HepG2 (cell line): ENCODE measurements at regions not wholly inside any gene's neighbourhood (a gene's known extent, or its start where the extent isn't known, plus 50 kb on each side); places are given as distances from the start of the nearest gene placed in this dataset.

Source experiments
- ATAC-seq: fragments of 200-7000 bp; cut with Tn5 transposase; 3 replicates; pipeline ENCODE4 v1.9.1; 2020; ENCODE audit warnings: mild to moderate bottlenecking, moderate library complexity
- BruUV-seq: library from RNA; stranded (reverse); fragments of 400-500 nt; replicated peaks from 2 replicates; lab custom pipeline; 2021; lab: Mats Ljungman, UMichigan
- CTCF ChIA-PET: fragments of 300-600 bp; formaldehyde crosslinking; extraction: SDS; loops from one replicate; lab custom pipeline; 2021; ENCODE audit warnings: low total read pairs, inconsistent platforms, low intra/inter-chr PET ratio; lab: Yijun Ruan, JAX
- POLR2A ChIA-PET: fragments of 350-600 bp; sonication (Branson Sonifier 250); formaldehyde crosslinking; loops from one replicate; lab custom pipeline; 2020; ENCODE audit warnings: antibody characterized with exemption, inconsistent platforms; lab: Yijun Ruan, JAX
- DNase-seq: peaks from one replicate; pipeline ENCODE4 v3.0.0-alpha.2; 2015; ENCODE audit warnings: low spot score
- FAIRE-seq: peaks from 3 replicates; lab custom pipeline; 2011; peaks lifted over from hg19 to GRCh38; lab: Jason Lieb, UNC
- H2AFZ ChIP-seq: one replicate; pipeline ENCODE4 v1.6.1; 2011; ENCODE audit warnings: low read length, inconsistent platforms
- H3K27ac ChIP-seq: fragments of 300-600 bp; 3 replicates; pipeline ENCODE4 v1.8.0; 2011; ENCODE audit warnings: mixed run types, mild to moderate bottlenecking, mixed read lengths, low read length, inconsistent platforms; ENCODE audit not compliant: insufficient read depth; ENCODE audit errors: extremely low read length
- H3K27me3 ChIP-seq, 2 experiments: fragments of 200-600 bp in 1 of 2; 2 replicates in 1 of 2; 3 replicates in 1 of 2; pipeline versions ENCODE4 v1.6.0 to v1.8.0; 2011; ENCODE audit warnings: low read length in 2 of 2, mild to moderate bottlenecking in 2 of 2, moderate library complexity in 2 of 2, inconsistent platforms in 1 of 2; ENCODE audit not compliant: insufficient read depth in 2 of 2, control insufficient read depth in 1 of 2
- H3K36me3 ChIP-seq, 2 experiments: fragments of 200-600 bp in 1 of 2; replicated peaks in 1 of 2; 2 replicates in 1 of 2; 3 replicates in 1 of 2; pipeline versions ENCODE4 v1.5.1 to v1.8.0; 2011; ENCODE audit warnings: low read length in 2 of 2, inconsistent platforms in 1 of 2; ENCODE audit not compliant: insufficient read depth in 2 of 2, control insufficient read depth in 1 of 2
- H3K4me1 ChIP-seq: 2 replicates; pipeline ENCODE4 v1.5.1; 2012; ENCODE audit warnings: low read length, inconsistent platforms; ENCODE audit not compliant: insufficient read depth
- H3K4me2 ChIP-seq: 2 replicates; pipeline ENCODE4 v1.6.0; 2011; ENCODE audit warnings: low read depth, low read length, inconsistent platforms
- H3K4me3 ChIP-seq, 3 experiments: fragments of 200-600 bp in 1 of 3; sonication (generic), shearing (Covaris generic) in 1 of 3; replicated peaks in 1 of 3; 2 replicates each; pipeline ENCODE4 v1.5.1; 2011 to 2016; ENCODE audit warnings: low read length in 3 of 3, inconsistent platforms in 2 of 3, low read depth in 2 of 3, mild to moderate bottlenecking in 2 of 3, control low read depth in 1 of 3, mixed read lengths in 1 of 3; ENCODE audit not compliant: insufficient read depth in 1 of 3
- H3K79me2 ChIP-seq: one replicate; pipeline ENCODE4 v1.6.1; 2011; ENCODE audit warnings: low read length, inconsistent platforms; ENCODE audit not compliant: insufficient read depth
- H3K9ac ChIP-seq: 2 replicates; pipeline ENCODE4 v1.6.0; 2011; ENCODE audit warnings: mild to moderate bottlenecking, low read depth, low read length, inconsistent platforms; ENCODE audit not compliant: insufficient read depth
- H3K9me3 ChIP-seq: 2 replicates; pipeline ENCODE4 v1.5.1; 2012; ENCODE audit warnings: mild to moderate bottlenecking, low read length
- H4K20me1 ChIP-seq: 2 replicates; pipeline ENCODE4 v1.6.0; 2011; ENCODE audit warnings: inconsistent platforms, mild to moderate bottlenecking, low read length, moderate library complexity; ENCODE audit not compliant: insufficient read depth
- CEBPB ChIP-seq: IDR thresholded peaks from 2 replicates; pipeline ENCODE4 v1.6.1; 2011; ENCODE audit warnings: low read depth, low read length, improper control_type of control experiment, borderline replicate concordance
- HNRNPUL1 ChIP-seq: fragments of 200-400 bp; formaldehyde crosslinking; IDR thresholded peaks from 2 replicates; pipeline ENCODE4 v1.6.1; 2017; ENCODE audit warnings: low read depth, mild to moderate bottlenecking, low read length, moderate library complexity
- ZFP82 ChIP-seq: sonication (generic); formaldehyde crosslinking; IDR thresholded peaks from 2 replicates; pipeline ENCODE4 v1.5.1; 2020; ENCODE audit warnings: mild to moderate bottlenecking, missing genetic modification reagents, borderline replicate concordance
- ZNF232 ChIP-seq: sonication (generic); formaldehyde crosslinking; IDR thresholded peaks from 2 replicates; pipeline ENCODE4 v1.4.0; 2020; ENCODE audit warnings: missing genetic modification reagents, borderline replicate concordance
- ZNF275 ChIP-seq: sonication (generic); formaldehyde crosslinking; IDR thresholded peaks from 2 replicates; pipeline ENCODE4 v1.8.0; 2022; ENCODE audit warnings: missing genetic modification reagents, mild to moderate bottlenecking, inconsistent platforms, borderline replicate concordance
- ZNF460 ChIP-seq: sonication (generic); formaldehyde crosslinking; IDR thresholded peaks from 2 replicates; pipeline ENCODE4 v1.5.1; 2020; ENCODE audit warnings: missing genetic modification reagents, mild to moderate bottlenecking, borderline replicate concordance
- ZNF607 ChIP-seq: sonication (generic); formaldehyde crosslinking; IDR thresholded peaks from 2 replicates; pipeline ENCODE4 v1.5.1; 2020; ENCODE audit warnings: missing genetic modification reagents, mild to moderate bottlenecking, borderline replicate concordance
- ZNF740 ChIP-seq: sonication (generic); formaldehyde crosslinking; IDR thresholded peaks from 2 replicates; pipeline ENCODE4 v1.4.0; 2020; ENCODE audit warnings: missing genetic modification reagents
- ZNF766 ChIP-seq: sonication (generic); formaldehyde crosslinking; IDR thresholded peaks from 2 replicates; pipeline ENCODE4 v1.5.0; 2020; ENCODE audit warnings: missing genetic modification reagents, borderline replicate concordance
- ZNF792 ChIP-seq: IDR thresholded peaks from 2 replicates; pipeline ENCODE4 v1.6.1; 2016
- WGBS: methylation state at CpG from one replicate; pipeline ENCODE4 v1.1.6; 2017; ENCODE audit warnings: low lambda C conversion rate; 5-methylcytosine and 5-hydroxymethylcytosine counted together
- in situ Hi-C: cut with HindIII; loops from 2 replicates; pipeline ENCODE4 v1.10.0; 2017; ENCODE audit warnings: low pct_unique_long_range_greater_than_20kb; ENCODE audit not compliant: extremely low pct_ligation_motif_present
- intact Hi-C: fragments of 100-400 bp; cut with micrococcal nuclease; formaldehyde crosslinking; loops from one replicate; pipeline ENCODE4 v1.10.0; 2022; ENCODE audit not compliant: unreplicated experiment

- in situ Hi-C loops: no loop called here
- no peaks in the 10 kb centered on the region for H3K79me2 ChIP-seq
- ChIA-PET POLR2A (no interaction called here), CTCF (no interaction called here)
- H3K4me1 ChIP-seq: no peaks in the 10 kb centered on the region
- no peak for DNase-seq
- H3K36me3 ChIP-seq: no peaks in the 10 kb centered on the region
- TF ChIP-seq CEBPB (peak; percentile 27; the same call in 1 of the 2 replicates), ZNF232 (CRISPR knock-in tag) (no peak), ZNF740 (CRISPR knock-in tag) (no peak), ZFP82 (no peak), ZNF766 (no peak), ZNF275 (CRISPR knock-in tag) (no peak)
- intact Hi-C loops: no loop called here
- no peaks in the 10 kb centered on the region for H3K9me3 ChIP-seq
- H3K4me3 ChIP-seq: no peak overlapping the region
- no TSS peak for BruUV-seq
- 5% methylated on average over 3 of the region's 3 CpGs for WGBS
- H2AFZ ChIP-seq: no peak overlapping the region
- H3K9ac ChIP-seq: no peak overlapping the region
- H3K27me3 ChIP-seq: no peaks in the 10 kb centered on the region
- no peak for ATAC-seq
- no peak overlapping the region for H3K27ac ChIP-seq
- H4K20me1 ChIP-seq: no peaks in the 10 kb centered on the region
- FAIRE-seq: no peak
- no peak overlapping the region for H3K4me2 ChIP-seq
Observed at GRCh38 chr12:41893491-41893890, 251.2 kb downstream of the GXYLT1 start.

- no TSS peak for BruUV-seq
- no peaks in the 10 kb centered on the region for H3K9me3 ChIP-seq
- no peak overlapping the region for H3K4me3 ChIP-seq
- intact Hi-C loops: no loop called here
- 2% methylated on average over 3 of the region's 3 CpGs for WGBS
- H3K36me3 ChIP-seq: no peaks in the 10 kb centered on the region
- TF ChIP-seq ZNF792 (CRISPR knock-in tag) (no peak), ZNF607 (CRISPR knock-in tag) (no peak), HNRNPUL1 (no peak), ZNF460 (CRISPR knock-in tag) (no peak)
- TF ChIP-seq, all 625 proteins: peak for 0
- no peak for DNase-seq
- no peak overlapping the region for H3K4me2 ChIP-seq
- ChIA-PET POLR2A (no interaction called here), CTCF (no interaction called here)
- H3K27ac ChIP-seq: no peak overlapping the region
- no peak overlapping the region for H2AFZ ChIP-seq
- H3K79me2 ChIP-seq: no peaks in the 10 kb centered on the region
- no peaks in the 10 kb centered on the region for H3K4me1 ChIP-seq
- H3K9ac ChIP-seq: no peak overlapping the region
- in situ Hi-C loops: no loop called here
- no peaks in the 10 kb centered on the region for H4K20me1 ChIP-seq
- no peaks in the 10 kb centered on the region for H3K27me3 ChIP-seq
- FAIRE-seq: no peak
- no peak for ATAC-seq
Observed at GRCh38 chr12:41892302-41892701, 252.4 kb downstream of the GXYLT1 start.
